OCI-LY3 (cell line): ENCODE measurements at regions not wholly inside any gene's neighbourhood (a gene's known extent, or its start where the extent isn't known, plus 50 kb on each side); places are given as distances from the start of the nearest gene placed in this dataset.

ENCODE experiments used
- H2AFZ ChIP-seq: fragments of 200-600, 300-600 bp; shearing (Covaris generic); 2 replicates; pipeline ENCODE4 v1.6.0; 2014; ENCODE audit warnings: antibody characterized with exemption, low read depth, low read length
- H3K27ac ChIP-seq: fragments of 200-600, 300-600 bp; sonication (generic); 2 replicates; pipeline ENCODE4 v1.5.1; 2014; ENCODE audit warnings: mild to moderate bottlenecking, low read length, moderate library complexity, mixed read lengths
- H3K27me3 ChIP-seq: fragments of 200-600, 300-600 bp; sonication (generic); 2 replicates; pipeline ENCODE4 v1.6.1; 2014; ENCODE audit warnings: low read depth, low read length, mixed read lengths
- H3K36me3 ChIP-seq: fragments of 200-600, 300-600 bp; sonication (generic); replicated peaks from 2 replicates; pipeline ENCODE3; 2014; ENCODE audit warnings: low read depth, low read length, mixed read lengths
- H3K4me1 ChIP-seq: fragments of 300-600, 200-600 bp; sonication (generic); 2 replicates; pipeline ENCODE4 v1.6.1; 2014; ENCODE audit warnings: low read length, mixed read lengths
- H3K4me2 ChIP-seq: fragments of 200-600, 300-600 bp; sonication (generic); 2 replicates; pipeline ENCODE4 v1.6.1; 2014; ENCODE audit warnings: low read length, mixed read lengths
- H3K4me3 ChIP-seq: fragments of 300-600, 200-600 bp; sonication (generic); 2 replicates; pipeline ENCODE4 v1.5.1; 2014; ENCODE audit warnings: antibody characterized with exemption, mild to moderate bottlenecking, low read length, moderate library complexity
- H3K79me2 ChIP-seq: fragments of 300-600, 200-600 bp; shearing (Covaris generic); 2 replicates; pipeline ENCODE4 v1.6.1; 2014; ENCODE audit warnings: mild to moderate bottlenecking, low read length, mixed read lengths
- H3K9ac ChIP-seq: fragments of 300-600, 200-600 bp; shearing (Covaris generic); 2 replicates; pipeline ENCODE4 v1.6.0; 2014; ENCODE audit warnings: mild to moderate bottlenecking, low read length, moderate library complexity
- H3K9me3 ChIP-seq: fragments of 200-600, 300-600 bp; shearing (Covaris generic); 2 replicates; pipeline ENCODE4 v1.6.1; 2014; ENCODE audit warnings: low read length, mixed read lengths; ENCODE audit not compliant: insufficient read depth
- H4K20me1 ChIP-seq: fragments of 200-600, 300-600 bp; sonication (generic); 2 replicates; pipeline ENCODE4 v1.6.1; 2016; ENCODE audit warnings: low read length, mixed read lengths; ENCODE audit not compliant: insufficient read depth
- EZH2phosphoT487 ChIP-seq: fragments of 200-600 bp; shearing (Covaris generic); IDR thresholded peaks from 2 replicates; pipeline ENCODE4 v1.6.1; 2018; ENCODE audit warnings: antibody characterized with exemption, mixed run types, low read depth
- TF ChIP-seq, protein P1 (sequence below): fragments of 200-600, 300-600 bp; sonication (generic); IDR thresholded peaks from 2 replicates; pipeline ENCODE4 v1.5.1; 2014; ENCODE audit warnings: antibody characterized with exemption, low read length, low read depth

- TF ChIP-seq, protein P1, sequence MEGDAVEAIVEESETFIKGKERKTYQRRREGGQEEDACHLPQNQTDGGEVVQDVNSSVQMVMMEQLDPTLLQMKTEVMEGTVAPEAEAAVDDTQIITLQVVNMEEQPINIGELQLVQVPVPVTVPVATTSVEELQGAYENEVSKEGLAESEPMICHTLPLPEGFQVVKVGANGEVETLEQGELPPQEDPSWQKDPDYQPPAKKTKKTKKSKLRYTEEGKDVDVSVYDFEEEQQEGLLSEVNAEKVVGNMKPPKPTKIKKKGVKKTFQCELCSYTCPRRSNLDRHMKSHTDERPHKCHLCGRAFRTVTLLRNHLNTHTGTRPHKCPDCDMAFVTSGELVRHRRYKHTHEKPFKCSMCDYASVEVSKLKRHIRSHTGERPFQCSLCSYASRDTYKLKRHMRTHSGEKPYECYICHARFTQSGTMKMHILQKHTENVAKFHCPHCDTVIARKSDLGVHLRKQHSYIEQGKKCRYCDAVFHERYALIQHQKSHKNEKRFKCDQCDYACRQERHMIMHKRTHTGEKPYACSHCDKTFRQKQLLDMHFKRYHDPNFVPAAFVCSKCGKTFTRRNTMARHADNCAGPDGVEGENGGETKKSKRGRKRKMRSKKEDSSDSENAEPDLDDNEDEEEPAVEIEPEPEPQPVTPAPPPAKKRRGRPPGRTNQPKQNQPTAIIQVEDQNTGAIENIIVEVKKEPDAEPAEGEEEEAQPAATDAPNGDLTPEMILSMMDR = no peak
- no peak for TF ChIP-seq EZH2phosphoT487
Observed at GRCh38 chr4:34362654-34363053, 1881.7 kb downstream of the ARAP2 start.

DNA sequence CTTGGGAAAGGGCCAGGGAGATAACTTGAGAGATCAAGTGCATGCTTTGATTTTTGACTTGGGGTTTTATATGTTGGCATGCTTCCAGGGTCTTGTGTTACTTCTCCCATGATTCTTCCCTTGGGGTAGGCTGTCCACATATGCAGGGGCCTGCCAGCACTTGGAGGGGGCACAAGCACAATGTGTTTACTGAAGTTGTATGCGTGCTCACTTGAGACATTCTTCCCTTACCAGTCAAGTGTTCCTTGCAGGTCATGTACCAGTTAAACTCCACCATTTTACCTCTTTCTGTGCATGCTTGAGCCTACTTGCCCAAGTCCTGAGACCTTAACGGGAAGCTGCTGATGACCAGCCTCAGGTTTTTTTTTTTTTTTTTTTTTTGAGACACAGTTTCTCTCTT lies 1880.5 kb downstream of the ARAP2 start:
- H4K20me1 ChIP-seq = no peaks in the 10 kb centered on the region
- no peaks in the 10 kb centered on the region for H3K36me3 ChIP-seq
- H3K9me3 ChIP-seq = no peaks in the 10 kb centered on the region

More at GRCh38 chr4:34362654-34363053, 1881.7 kb downstream of the ARAP2 start:
- H3K4me1 ChIP-seq = no peaks in the 10 kb centered on the region
- no peaks in the 10 kb centered on the region for H3K79me2 ChIP-seq
- no peaks in the 10 kb centered on the region for H3K36me3 ChIP-seq
- H3K4me2 ChIP-seq = no peak overlapping the region
- no peak overlapping the region for H3K9ac ChIP-seq
- no peak overlapping the region for H3K4me3 ChIP-seq
- no peaks in the 10 kb centered on the region for H3K27me3 ChIP-seq
- H3K27ac ChIP-seq = no peak overlapping the region
- H3K9me3 ChIP-seq = no peaks in the 10 kb centered on the region
- H4K20me1 ChIP-seq = no peaks in the 10 kb centered on the region
- no peak overlapping the region for H2AFZ ChIP-seq

GRCh38 chr4:34365946-34366345 lies 1878.4 kb downstream of the ARAP2 start:
- H3K36me3 ChIP-seq = no peaks in the 10 kb centered on the region
- H3K4me1 ChIP-seq = no peaks in the 10 kb centered on the region
- H4K20me1 ChIP-seq = no peaks in the 10 kb centered on the region
- TF ChIP-seq, protein P1 = no peak
- no peak for TF ChIP-seq EZH2phosphoT487
- no peaks in the 10 kb centered on the region for H3K9me3 ChIP-seq
- no peak overlapping the region for H3K4me3 ChIP-seq
- H3K27ac ChIP-seq = no peak overlapping the region
- no peaks in the 10 kb centered on the region for H3K27me3 ChIP-seq
- no peaks in the 10 kb centered on the region for H3K79me2 ChIP-seq
- H3K9ac ChIP-seq = no peak overlapping the region
- no peak overlapping the region for H2AFZ ChIP-seq
- no peak overlapping the region for H3K4me2 ChIP-seq

More for the DNA sequence above, 1880.5 kb downstream of the ARAP2 start:
- TF ChIP-seq, protein P1 = no peak
- TF ChIP-seq EZH2phosphoT487 = no peak
- H3K27me3 ChIP-seq = no peaks in the 10 kb centered on the region
- H3K9ac ChIP-seq = no peak overlapping the region
- no peak overlapping the region for H3K27ac ChIP-seq
- no peak overlapping the region for H3K4me3 ChIP-seq
- no peak overlapping the region for H3K4me2 ChIP-seq
- H2AFZ ChIP-seq = no peak overlapping the region
- H3K79me2 ChIP-seq = no peaks in the 10 kb centered on the region
- no peaks in the 10 kb centered on the region for H3K4me1 ChIP-seq

DNA sequence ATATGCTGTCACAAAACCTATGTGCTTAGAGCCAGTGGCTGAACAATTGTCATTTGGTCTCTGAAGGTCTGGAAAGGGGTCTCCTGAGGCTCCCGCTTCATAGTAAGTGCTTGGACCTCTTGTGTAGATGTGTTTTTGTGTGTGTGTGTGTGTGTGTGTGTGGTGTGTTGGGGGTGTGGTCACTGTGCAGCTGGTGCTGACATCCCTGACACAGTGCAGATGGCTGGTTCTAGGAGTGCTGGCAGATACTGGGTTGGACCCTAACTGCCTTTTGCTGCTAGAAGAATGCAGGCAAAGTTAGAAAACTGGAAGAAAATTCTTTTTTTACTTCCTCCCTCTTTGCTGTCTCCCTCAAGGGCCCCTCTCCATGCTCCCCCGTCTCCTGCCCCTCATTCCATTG lies 1872.6 kb downstream of the ARAP2 start:
- Histone ChIP-seq H3K4me3 (no peak overlapping the region), H3K79me2 (no peaks in the 10 kb centered on the region), H2AFZ (no peak overlapping the region), H4K20me1 (no peaks in the 10 kb centered on the region), H3K4me2 (no peak overlapping the region), H3K36me3 (no peaks in the 10 kb centered on the region), H3K9ac (no peak overlapping the region), H3K27ac (no peak overlapping the region), H3K4me1 (no peaks in the 10 kb centered on the region), H3K27me3 (no peaks in the 10 kb centered on the region), H3K9me3 (no peaks in the 10 kb centered on the region)
- TF ChIP-seq, protein P1 = no peak
- TF ChIP-seq EZH2phosphoT487 = no peak
